ENCODE measurements at regions not wholly inside any gene's neighbourhood (a gene's known extent, or its start where the extent isn't known, plus 50 kb on each side); places are given as distances from the start of the nearest gene placed in this dataset.
A peak's percentile ranks its signal among the peaks of the same experiment; 100 is the strongest.
"Not testable (repeated sequence)": the region's sequence is repeated elsewhere in the genome, so short reads cannot be mapped to it uniquely, and the experiment has no call there.

DNA sequence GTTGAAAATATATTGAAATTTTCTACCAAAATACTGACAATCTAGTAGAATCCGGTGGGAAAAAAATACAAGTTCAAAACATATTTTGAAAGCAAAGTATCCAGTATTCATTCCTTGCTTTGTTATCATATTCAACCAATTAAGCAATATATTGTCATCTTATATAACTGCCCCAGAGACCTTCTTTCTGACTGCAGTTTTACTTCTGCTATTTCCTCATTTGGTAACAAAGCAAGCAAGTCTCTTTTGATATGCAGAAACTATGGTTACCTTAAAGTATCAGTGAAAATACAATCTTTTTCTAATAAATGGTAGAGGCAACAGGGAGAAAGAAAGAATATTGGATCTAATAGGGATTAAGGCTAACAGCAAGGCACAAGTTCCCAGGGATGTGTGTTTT is 663.7 kb upstream of the MEF2C start:
- DNase-seq (ENCODE audit: low read depth): no peak

DNA sequence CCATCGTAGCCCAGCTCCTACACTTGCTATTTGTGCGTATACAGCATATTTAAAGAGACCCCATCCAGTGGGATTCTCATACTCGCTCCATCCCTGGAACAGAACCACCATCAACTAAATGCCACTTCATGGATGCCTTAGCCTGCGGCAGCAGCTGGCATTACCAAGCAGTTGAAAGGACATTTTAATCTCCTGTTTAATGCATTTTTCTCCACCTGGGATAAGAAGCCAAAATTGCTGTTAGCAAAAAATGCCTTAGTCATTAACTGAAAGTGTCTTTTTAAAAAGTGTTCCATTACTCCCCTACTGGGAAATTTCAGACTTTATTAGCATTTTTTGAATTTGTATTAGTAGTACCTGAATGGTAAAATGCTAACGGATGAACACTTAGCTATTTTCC is 662.6 kb upstream of the MEF2C start:
- DNase-seq (ENCODE audit: low read depth): no peak

DNA sequence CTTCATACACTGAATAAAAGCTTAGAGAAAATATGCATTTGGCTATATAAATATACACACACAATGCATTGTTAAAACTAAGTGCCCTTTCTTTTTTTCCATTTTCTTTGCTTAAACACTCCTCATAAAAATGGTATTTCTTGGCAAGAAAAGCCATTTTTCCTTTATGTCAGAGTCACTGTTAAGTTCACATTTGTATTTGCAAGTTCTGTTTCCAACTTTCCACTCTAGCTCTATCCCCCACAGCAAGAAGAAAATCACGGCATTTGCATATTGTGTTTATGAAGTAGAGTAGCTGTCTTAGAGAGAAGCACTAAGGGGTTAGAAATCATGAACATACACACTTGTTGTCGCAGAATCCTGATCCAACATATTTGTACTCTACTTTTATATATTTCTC is 662.1 kb upstream of the MEF2C start:
- no peak for DNase-seq (ENCODE audit: low read depth)

DNA sequence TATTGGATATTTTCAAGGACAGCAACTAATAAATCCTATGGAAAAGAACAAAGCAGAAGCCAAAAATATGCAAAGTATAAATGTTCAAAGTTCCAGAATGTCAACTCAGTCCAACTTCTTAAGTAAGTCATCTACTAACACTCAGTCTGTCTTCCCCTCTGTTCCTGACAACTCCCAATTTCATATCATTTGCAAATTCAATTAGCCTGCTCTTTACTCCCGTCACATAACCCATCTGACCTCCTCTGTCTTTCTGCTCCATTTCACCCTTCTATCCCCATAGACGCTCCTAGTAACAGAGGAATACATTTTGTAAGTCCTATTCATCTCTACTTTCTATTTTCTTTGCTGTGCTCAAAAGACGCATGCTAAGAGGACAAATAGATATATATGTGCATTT is 659.8 kb upstream of the MEF2C start:
- no peak for DNase-seq (ENCODE audit: low read depth)

DNA sequence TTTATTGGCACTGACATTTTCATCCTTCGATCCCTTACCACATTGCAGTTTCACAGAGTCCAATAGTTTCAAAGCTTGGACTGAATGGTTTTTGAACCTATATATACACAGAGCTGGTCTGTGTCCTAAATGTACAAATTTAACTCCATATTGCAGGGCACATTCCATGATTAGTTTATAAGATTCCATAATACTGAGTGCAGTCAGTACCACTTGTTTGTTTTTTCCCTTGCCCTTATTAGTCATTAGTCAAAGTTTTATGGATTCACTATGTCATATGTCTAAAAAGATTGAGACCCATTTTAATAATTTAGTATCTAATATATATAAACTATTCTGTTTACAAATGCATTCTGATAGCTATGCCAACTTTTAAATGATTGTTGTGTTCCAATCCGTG is 654.8 kb upstream of the MEF2C start:
- no peak for DNase-seq (ENCODE audit: low read depth)

DNA sequence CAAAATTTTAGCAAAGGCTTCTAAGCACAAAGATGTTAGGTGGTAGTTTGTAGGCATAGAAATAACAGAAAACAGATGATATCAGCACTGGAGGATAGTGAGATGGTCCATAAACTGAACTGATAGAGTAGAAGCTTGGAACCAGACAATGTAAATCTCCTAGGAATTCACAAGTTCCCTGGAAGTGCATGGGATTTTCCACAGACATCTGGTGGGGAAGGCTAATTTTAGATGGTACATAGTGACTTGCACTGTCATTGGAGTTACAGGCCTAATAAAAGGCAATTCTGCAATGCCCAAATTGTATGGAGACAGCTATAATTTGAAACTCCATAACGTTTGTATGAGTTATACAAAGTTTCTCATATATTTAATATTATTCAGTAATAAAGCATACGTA is 653.0 kb upstream of the MEF2C start:
- DNase-seq (ENCODE audit: low read depth): no peak

DNA sequence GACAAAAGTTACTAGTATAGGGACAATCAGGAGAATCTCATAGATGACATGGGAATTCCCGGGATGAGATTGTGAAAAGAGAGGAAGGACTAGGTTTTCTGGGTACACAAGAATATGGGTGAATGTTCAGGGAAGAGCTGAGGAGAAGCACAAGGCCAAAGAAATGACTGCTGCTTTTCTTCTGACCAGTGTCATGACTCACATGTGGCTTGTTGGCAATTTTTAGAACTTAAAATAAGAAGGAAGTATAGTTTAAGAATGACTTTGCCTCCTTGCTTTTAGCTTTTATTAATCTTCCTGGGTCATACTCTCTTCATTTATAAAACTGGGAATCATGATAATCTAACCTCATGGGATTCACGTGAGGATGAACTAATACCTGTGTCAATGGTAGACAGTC is 652.4 kb upstream of the MEF2C start:
- DNase-seq (ENCODE audit: low read depth): no peak

DNA sequence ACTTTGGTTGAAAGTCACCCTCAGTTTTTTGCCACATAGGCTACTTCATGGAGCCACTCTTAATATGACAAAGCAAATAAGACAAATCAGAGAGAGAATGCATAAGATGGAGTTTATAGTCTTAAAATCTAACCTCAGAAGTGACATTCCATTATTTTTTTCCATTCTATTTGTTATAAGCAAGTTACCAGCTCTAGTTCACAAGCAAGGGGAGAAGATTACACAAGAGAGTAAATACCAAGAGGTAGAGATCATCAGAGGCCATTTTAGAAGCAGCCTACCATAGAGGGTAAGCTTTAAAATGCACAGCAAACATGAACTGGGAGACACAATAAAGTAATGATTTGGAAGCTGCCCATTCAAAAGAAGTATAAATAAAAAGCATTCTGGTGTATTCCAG is 651.3 kb upstream of the MEF2C start:
- DNase-seq (ENCODE audit: low read depth): no peak

DNA sequence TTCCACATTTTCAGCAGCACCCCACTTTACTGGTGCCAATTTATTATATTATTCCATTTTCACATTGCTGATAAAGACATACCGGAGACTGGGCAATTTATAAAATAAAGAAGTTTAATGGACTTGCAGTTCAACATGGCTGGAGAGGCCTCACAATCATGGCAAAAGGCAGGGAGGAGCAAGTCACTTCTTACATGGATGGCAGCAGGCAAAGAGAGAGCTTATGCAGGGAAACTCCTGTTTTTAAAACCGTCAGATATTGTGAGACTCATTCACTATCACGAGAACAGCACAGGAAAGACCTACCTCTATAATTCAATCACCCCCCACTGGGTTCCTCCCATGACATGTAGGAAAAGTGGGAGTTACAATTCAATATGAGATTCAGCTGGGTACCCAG is 641.8 kb upstream of the MEF2C start:
- DNase-seq (ENCODE audit: low read depth): no peak

DNA sequence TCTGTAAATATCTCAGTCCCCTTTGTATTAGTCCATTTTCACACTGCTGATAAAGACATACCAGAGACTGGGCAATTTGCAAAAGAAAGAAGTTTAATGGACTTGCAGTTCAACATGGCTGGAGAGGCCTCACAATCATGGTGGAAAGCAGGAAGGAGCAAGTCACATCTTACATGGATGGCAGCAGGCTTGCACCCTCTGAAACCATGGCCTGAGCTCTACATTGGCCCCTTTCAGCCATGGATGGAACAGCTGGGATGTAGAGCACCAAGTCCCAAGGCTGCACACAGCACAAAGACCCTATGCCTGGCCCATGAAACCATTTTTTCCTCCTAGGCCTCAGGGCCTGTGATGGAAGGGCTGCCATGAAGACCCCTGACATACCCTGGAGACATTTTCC is 640.9 kb upstream of the MEF2C start:
- not testable (repeated sequence) for DNase-seq (ENCODE audit: low read depth)

DNA sequence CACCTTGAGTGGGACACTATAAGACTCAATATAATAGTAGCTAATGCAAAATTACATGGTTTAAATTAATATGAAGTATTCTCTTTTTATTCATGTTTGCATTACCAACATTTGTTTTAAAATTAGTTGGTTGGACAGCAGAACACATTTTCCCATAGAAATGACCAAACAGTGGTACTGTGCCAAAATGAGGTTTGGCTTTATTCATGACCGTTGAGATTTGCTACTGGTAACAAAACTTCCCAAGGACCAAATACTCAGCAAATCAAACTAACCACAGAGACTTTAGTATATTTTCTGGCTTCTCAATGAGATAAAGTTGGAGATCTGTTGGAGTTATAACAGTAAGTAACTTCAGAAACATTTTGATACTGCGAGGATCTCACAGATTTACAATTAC is 637.8 kb upstream of the MEF2C start:
- no peak for DNase-seq (ENCODE audit: low read depth)

DNA sequence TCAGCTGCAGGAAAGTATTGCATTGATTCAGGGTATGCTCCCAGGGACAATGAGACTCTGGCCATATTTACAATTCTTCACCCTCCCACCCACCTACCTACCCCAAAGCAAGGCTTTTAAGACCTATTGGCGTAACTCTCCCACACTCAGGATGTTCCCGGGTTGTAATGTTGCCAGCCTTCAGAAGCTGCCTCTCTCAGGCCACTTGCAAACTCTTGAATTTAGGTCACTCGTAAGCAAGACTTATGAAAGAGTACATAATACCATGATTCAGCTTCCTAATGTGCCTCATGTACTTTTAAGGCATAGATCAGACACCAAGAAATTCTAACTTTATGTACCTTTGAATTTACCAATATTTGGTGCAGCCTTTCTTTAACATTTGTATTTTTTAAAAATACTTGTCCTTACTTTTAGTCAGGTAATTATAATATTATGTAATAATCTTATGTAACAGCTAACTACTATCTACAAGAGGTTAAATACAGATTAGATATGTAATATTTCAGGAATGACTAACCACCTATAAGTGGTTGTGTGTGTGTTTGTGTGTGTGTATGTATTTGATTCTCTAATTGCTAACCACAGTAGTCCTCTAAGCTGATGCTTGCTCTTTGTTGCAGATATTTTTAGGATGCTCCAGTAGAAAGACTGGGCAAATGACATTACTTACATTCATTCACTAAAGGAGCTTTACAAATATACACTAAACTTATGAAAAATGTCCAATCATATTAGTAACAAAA is 630.5 kb upstream of the MEF2C start:
- no peak for DNase-seq (ENCODE audit: low read depth)

DNA sequence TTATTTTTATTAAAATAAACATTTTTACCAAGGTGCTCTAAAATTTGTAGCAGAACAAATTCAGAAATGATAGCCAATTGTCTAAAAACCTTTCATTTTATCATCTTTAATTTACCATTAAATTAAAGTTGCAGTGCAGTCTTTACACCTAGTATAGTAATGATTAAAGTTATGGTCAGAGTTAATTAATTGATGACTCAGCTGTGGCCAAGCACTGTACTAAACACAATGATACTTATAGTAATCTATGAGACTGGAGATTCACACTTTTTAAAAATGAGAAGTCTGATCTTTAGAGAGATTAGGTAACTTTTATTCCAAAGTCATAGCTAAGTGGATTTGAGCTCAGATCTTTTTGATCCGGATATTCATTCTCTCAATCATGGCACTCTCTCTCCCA is 621.1 kb upstream of the MEF2C start:
- no peak for DNase-seq (ENCODE audit: low read depth)

DNA sequence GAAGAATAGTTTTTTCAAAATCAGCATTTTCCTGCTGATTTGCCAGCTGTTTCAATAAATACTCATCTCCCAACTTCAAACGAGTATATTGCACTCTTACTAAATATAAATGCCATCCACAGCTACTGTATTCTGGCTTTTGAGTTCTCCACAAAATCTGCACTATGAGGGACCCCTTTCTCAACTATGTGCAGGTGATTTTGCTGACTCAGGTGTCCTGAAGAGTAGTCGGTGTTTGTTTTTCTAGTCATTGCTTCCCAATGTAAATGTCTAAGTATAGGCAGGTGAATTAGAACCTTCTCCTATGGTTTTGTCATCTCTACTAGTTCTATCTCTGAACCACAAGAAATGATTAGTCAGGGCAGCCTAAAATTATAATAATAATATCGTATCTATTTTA is 616.8 kb upstream of the MEF2C start:
- DNase-seq (ENCODE audit: low read depth): no peak

DNA sequence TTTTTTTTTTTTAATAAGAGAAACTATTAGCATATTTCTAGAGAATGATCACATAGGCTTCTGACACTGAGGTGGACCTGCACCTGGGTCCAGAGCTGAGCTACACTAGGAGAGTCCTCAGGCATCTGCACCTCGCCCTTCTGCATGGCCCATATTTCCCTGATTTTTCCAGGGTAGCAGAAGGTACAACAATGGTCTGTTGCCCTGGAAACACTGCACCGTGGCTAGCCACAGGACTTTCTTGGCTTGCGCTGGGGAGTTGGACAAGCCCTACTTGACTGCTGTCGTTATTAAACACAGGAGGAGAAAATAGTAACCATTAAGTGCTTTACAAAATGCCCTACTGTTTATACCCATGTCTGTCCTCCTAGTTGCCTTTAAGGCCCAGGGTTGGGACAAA is 615.7 kb upstream of the MEF2C start:
- no peak for DNase-seq (ENCODE audit: low read depth)

DNA sequence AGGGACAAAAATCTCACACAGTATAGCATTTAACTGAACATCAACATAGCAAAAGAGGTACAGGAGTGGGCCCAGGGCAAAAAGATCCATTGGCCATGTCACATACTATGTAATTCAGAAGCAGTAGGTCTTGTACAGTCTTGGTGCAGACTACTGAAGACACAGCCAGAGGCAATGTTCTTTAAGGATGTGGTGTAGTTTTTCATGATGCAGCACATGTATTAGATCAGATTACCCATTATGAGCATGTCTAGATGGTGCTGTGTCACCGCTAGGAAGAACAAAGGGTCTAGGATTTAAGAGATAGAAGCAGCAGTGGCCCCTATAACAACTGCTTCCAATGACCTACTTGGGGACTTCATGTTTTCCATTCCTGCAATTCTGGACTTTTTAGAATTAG is 610.4 kb upstream of the MEF2C start:
- no peak for DNase-seq (ENCODE audit: low read depth)

DNA sequence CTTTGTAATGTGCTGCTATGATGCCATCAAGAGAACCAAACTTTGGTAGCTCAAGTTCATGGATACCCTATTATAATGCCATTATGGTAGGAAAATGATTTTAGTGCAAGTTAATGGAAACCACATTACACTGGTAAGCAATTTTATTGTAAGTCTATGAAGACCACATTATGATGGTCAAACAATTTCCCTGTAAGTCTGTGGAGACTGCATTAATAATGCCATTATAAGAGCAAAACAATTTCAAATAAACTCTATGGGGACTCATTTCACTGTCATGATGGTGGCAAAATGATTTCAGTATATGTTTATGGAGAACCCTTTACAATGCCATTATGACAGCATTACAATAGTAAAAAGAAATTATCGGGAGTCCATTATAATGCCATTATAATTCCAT is 602.0 kb upstream of the MEF2C start:
- DNase-seq (ENCODE audit: low read depth): no peak

DNA sequence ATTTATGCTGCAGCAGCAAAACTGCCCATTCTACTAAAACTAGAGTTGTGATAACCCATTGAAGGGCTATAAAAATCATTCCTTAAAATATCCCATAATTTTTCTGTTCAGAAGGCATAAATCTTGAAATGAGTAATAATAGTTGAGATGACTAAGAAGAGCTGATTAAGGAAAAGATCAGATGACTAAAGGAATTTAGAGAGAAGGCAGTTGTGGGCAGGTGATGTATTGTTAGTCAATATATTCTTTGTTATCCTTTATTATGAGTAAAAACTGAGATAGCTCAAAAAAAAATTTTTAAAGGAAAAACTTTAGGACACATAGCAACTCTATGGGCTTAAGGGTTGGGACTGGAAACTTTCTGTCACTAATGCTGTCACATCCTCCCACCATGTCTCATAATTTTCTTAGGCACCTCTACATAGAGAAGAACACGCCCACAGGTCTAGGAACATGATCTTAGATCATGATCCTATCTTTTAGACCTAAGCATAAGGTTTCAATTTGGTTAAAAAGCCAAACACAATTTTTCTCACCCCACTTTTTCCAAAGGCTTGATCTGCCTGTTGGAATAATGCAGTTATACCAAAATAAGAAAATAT is 597.5 kb upstream of the MEF2C start:
- peak; percentile 14 for DNase-seq (ENCODE audit: low read depth)

DNA sequence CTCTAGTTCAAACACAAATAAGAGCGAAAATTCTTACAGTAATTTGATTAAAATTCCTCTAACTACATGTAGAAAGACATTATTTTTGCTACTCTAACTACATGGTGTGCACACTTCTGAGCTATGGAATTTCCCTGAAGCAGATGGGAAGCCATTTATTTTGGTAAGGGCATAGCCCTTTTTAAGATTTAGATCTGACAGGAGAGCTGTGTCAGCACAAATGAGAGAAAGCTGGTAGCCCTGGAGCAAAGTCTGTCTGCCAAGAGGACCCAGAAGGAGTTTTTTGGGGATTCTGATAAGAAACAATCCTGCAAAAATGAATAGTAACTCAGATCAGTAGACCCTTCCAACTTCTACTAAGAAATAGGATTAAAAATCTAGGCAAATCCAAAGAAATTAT is 595.9 kb upstream of the MEF2C start:
- DNase-seq (ENCODE audit: low read depth): no peak

DNA sequence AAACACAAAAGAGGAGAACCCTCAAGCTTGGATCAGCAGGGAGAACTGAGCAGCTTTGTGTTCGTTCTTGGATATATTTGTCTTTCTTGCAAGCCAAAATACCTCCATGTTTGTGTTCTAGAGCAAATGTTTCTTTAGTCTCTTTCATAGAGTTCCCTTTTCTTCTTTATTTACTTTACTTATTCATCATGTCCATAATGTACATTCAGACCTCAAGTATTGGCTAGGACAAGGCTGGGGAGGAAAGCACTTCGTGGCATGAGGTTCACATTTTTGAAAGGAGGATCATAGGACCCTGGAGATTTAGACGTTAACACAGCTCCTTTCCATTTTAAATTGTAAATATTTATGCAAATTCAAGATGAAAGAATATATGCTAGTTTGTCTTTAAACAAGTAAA is 590.2 kb upstream of the MEF2C start:
- DNase-seq (ENCODE audit: low read depth): no peak

DNA sequence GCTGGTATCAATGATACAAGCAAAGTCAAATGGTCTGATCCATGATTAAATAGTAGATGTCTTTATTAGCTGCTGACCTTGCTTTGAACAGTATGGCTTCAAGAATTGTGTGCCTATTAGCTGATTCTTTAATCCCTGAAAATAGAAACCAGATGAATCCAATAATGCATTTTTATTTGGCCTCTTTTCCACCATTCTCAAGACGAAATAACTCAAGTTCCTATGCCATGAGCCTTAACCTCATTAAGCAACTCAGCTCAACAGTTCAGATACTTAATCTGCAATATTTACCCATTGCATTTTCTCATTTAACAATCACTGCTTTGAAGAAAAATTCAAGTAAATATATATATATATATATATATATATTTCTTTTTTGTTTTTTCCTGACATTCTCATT is 588.6 kb upstream of the MEF2C start:
- no peak for DNase-seq (ENCODE audit: low read depth)

DNA sequence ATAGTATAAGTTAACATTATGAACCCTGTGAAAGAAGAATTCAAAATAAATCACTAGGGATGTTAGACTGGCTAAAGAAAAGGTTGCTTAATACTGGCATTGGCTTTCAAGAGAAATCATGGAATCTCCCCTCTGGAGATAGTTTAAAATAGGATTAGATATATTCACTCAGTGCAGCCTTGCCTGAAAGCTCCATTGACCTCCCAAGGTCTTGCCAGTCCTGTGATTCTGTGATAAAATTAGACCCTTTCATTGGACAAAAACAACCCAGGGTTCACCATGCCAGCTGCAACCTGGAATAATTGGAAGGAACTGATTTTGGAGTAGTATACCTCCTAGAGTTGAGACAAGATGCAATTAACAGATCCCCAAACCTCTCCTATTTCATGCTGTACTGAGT is 588.1 kb upstream of the MEF2C start:
- no peak for DNase-seq (ENCODE audit: low read depth)

DNA sequence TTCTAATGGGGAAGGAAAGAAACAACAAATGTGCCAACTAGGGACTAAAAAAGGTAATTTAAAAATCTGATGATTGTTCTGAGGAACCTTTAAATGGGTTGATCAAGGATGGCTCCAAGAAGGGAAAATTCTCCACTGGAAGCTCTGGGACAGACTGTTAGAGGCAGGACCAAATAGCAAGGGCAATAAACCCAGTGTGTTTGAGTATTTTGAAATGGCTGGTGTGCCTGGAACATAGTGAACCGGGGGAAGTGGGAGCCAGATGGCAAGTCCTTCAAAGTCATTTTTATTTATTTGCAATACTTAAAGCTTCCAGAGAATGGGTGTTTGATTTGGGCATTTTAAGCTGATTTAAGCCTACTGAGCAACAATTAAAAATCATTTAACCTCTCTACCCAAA is 587.7 kb upstream of the MEF2C start:
- DNase-seq (ENCODE audit: low read depth): no peak

DNA sequence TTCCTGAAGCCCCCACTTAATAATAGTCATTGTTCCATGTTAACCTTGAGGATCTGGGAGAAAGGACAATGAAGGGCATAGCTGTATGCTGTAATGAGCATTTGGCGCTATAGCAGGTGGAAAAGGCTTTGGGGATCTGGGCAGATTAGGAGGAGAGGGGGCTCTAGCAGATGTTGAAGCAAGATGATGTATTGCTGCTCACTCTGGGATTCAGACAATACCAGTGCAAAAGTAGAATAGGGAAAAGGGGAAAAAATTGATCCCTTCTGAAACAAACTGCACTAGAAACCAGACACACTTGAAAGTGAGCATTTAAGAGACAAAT is 575.3 kb upstream of the MEF2C start:
- DNase-seq (ENCODE audit: low read depth): no peak

Data from ELR (cell line).